Chondrocyte (in vitro differentiated cells): ENCODE measurements at regions not wholly inside any gene's neighbourhood (a gene's known extent, or its start where the extent isn't known, plus 50 kb on each side); places are given as distances from the start of the nearest gene placed in this dataset.
A peak's percentile ranks its signal among the peaks of the same experiment; 100 is the strongest.

Experiments used
- DNase-seq: peaks from one replicate; pipeline ENCODE4 v3.0.0; 2021; ENCODE audit warnings: mixed read lengths, low spot score
- H3K27ac Mint-ChIP-seq: one replicate; pipeline ENCODE4 v1.8.0; 2021; ENCODE audit warnings: mild to moderate bottlenecking, moderate library complexity, mixed read lengths; ENCODE audit not compliant: unreplicated experiment
- H3K27me3 Mint-ChIP-seq: 2 replicates; pipeline ENCODE4 v1.8.0; 2021; ENCODE audit warnings: low read depth, mixed read lengths
- H3K36me3 Mint-ChIP-seq: 2 replicates; pipeline ENCODE4 v1.8.0; 2021; ENCODE audit warnings: low read depth, mixed read lengths
- H3K4me1 Mint-ChIP-seq: 2 replicates; pipeline ENCODE4 v1.8.0; 2021; ENCODE audit warnings: low read depth, mild to moderate bottlenecking, mixed read lengths
- H3K4me3 Mint-ChIP-seq: one replicate; pipeline ENCODE4 v1.8.0; 2021; ENCODE audit warnings: mild to moderate bottlenecking, moderate library complexity, mixed read lengths; ENCODE audit not compliant: unreplicated experiment
- H3K9me3 Mint-ChIP-seq: 2 replicates; pipeline ENCODE4 v1.8.0; 2021; ENCODE audit warnings: low read depth, mixed read lengths
- TF ChIP-seq, protein P1 (sequence below): fragments of 200-600 bp; sonication (generic); IDR thresholded peaks from 2 replicates; pipeline ENCODE4 v1.5.0; 2021; ENCODE audit warnings: antibody characterized with exemption, mild to moderate bottlenecking, moderate library complexity

DNA sequence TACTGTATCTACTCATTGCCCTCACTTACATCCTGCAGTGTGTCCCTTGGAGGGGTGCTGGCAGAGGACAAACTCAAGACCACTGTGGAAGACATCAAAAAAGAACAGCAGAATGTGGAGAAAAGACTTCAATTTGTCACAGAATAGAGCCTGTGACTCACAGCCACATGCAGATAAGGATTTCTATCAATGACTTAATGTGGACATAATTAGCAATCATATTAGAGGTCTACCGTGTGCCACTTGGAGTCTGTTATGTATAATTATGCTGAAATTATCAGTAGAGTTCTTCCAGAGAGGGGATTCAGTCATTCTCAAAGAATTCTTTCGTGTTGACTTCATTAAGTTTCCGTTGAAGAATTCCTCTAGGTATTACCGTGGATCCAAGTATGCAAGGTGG, 473.5 kb downstream of the MIAT start:
- H3K4me1 Mint-ChIP-seq, result peaks cover 70% of the 10 kb centered on the region
- no peaks in the 10 kb centered on the region for H3K27me3 Mint-ChIP-seq
- no peak for DNase-seq
- H3K9me3 Mint-ChIP-seq, result no peaks in the 10 kb centered on the region
- H3K4me3 Mint-ChIP-seq, result no peak overlapping the region
- TF ChIP-seq, protein P1, sequence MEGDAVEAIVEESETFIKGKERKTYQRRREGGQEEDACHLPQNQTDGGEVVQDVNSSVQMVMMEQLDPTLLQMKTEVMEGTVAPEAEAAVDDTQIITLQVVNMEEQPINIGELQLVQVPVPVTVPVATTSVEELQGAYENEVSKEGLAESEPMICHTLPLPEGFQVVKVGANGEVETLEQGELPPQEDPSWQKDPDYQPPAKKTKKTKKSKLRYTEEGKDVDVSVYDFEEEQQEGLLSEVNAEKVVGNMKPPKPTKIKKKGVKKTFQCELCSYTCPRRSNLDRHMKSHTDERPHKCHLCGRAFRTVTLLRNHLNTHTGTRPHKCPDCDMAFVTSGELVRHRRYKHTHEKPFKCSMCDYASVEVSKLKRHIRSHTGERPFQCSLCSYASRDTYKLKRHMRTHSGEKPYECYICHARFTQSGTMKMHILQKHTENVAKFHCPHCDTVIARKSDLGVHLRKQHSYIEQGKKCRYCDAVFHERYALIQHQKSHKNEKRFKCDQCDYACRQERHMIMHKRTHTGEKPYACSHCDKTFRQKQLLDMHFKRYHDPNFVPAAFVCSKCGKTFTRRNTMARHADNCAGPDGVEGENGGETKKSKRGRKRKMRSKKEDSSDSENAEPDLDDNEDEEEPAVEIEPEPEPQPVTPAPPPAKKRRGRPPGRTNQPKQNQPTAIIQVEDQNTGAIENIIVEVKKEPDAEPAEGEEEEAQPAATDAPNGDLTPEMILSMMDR, result no peak
- no peak overlapping the region for H3K27ac Mint-ChIP-seq
- H3K36me3 Mint-ChIP-seq, result no peaks in the 10 kb centered on the region

DNA sequence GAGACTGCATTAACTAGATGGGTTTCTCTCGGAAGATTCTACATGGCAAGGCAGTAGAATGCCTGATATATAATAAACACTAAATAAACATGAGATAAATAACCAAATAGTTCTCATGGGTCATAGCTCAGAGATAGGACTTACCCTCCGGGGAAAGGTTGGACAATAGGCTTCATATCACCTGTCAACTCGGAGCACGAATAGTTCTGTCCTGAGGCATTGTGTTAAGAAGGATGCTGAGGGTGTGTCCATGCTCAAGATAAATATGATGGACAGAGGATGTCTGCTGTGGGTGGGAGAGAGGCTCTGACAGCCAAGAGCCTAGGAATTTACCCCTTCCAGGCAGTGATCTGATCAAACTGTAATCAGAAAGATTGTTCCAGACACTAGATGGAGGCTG, 474.0 kb downstream of the MIAT start:
- no peak for DNase-seq
- TF ChIP-seq, protein P1, result no peak
- Mint-ChIP-seq H3K36me3 (no peaks in the 10 kb centered on the region), H3K4me1 (peaks cover 74% of the 10 kb centered on the region), H3K9me3 (peaks cover 3% of the 10 kb centered on the region), H3K4me3 (no peak overlapping the region), H3K27me3 (no peaks in the 10 kb centered on the region), H3K27ac (no peak overlapping the region)

DNA sequence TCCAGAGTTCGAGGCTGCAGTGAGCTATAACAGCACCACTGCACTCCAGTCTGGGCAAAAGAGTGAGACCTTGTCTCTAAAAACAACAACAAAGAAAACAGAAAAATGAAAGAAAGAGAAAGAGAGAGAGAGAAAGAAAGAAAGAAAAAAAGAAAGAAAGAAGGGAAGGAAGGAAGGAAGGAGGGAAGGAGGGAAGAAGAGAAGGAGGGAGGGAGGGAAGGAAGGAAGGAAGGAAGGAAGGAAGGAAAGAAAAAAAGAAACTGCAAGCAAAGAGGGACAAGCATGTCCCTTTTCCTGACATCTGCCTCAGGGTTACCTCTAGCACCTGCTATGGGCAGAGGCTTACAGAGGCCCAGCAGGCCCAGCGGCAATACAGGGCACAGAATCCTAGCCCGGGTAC, 475.0 kb downstream of the MIAT start:
- Mint-ChIP-seq H3K27ac (peak overlapping the region; percentile 27), H3K9me3 (peaks cover 7% of the 10 kb centered on the region), H3K27me3 (no peaks in the 10 kb centered on the region), H3K4me3 (no peak overlapping the region), H3K36me3 (no peaks in the 10 kb centered on the region), H3K4me1 (peaks cover 81% of the 10 kb centered on the region)
- DNase-seq, result no peak
- TF ChIP-seq, protein P1, result no peak

DNA sequence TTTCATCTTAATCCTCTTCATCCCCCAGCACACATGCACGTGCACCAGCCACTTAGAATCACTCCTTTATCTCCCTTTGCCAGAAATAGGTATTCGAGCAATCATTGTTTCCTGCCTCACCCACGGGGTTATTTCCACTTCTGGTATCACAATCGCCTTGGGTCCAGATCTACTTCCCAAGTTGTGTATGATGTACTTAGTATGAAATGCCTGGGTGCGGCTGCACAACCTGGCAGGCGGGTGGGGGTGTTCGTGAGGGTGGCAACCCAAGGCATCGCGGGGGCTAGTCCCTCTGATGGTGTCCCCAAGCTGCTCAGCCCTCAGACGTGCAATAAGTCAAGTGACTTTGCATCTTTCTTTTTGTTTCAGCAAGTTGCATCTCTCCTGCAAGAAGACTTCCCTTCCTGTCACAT, 475.6 kb downstream of the MIAT start:
- peaks cover 7% of the 10 kb centered on the region for H3K9me3 Mint-ChIP-seq
- H3K4me3 Mint-ChIP-seq, result no peak overlapping the region
- TF ChIP-seq, protein P1, result no peak
- no peak for DNase-seq
- H3K27me3 Mint-ChIP-seq, result no peaks in the 10 kb centered on the region
- H3K4me1 Mint-ChIP-seq, result peaks cover 85% of the 10 kb centered on the region
- no peaks in the 10 kb centered on the region for H3K36me3 Mint-ChIP-seq
- H3K27ac Mint-ChIP-seq, result peak overlapping the region; percentile 95

DNA sequence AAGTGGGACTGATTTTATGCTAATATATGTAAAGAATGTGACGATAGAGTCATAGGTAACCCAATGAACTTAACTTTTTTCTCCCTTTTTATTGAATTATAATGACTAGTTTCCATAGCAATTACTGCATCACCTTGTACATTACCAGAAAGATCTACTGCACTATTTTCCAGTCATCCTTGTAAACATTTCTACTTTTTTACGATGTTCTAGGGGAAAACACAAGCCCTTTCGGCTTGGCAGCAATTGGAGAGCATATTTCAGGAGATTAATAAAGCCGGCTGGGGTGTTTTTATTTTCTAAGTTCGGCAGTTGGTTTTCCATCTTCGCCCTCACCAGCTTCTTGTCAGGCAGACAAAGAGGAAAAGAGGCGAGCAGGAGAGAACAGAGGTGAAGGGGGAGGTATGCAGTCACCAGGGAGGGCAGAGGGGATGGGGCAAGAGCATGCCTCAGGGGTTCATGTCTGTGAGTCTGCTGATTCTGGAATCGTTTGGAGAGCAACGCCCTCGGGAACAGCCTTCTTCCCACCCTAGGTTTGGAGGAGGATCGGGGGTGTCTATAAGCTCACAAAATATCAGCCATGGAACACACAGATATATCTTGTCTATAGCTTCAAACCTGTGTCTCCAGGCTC, 476.4 kb downstream of the MIAT start:
- Mint-ChIP-seq H3K9me3 (peaks cover 7% of the 10 kb centered on the region), H3K27ac (peak overlapping the region; percentile 95), H3K4me3 (peak overlapping the region; percentile 16), H3K27me3 (no peaks in the 10 kb centered on the region), H3K36me3 (no peaks in the 10 kb centered on the region), H3K4me1 (peaks cover 85% of the 10 kb centered on the region)
- TF ChIP-seq, protein P1, result no peak
- no peak for DNase-seq
